GM12873 (cell line): ENCODE measurements at regions not wholly inside any gene's neighbourhood (a gene's known extent, or its start where the extent isn't known, plus 50 kb on each side); places are given as distances from the start of the nearest gene placed in this dataset.

Experiments
- CTCF ChIP-seq: IDR thresholded peaks from 2 replicates; pipeline ENCODE4 v1.5.1; 2012; ENCODE audit warnings: low read depth, mild to moderate bottlenecking, moderate library complexity, low read length, control low read depth; ENCODE audit not compliant: insufficient read depth; ENCODE audit errors: missing control alignments

- TF ChIP-seq CTCF = no peak
Measured at GRCh38 chr16:85503679-85504231, 109.4 kb upstream of the GSE1 start.

- TF ChIP-seq CTCF = no peak
Measured at GRCh38 chr16:85504242-85504641, 108.9 kb upstream of the GSE1 start.

DNA sequence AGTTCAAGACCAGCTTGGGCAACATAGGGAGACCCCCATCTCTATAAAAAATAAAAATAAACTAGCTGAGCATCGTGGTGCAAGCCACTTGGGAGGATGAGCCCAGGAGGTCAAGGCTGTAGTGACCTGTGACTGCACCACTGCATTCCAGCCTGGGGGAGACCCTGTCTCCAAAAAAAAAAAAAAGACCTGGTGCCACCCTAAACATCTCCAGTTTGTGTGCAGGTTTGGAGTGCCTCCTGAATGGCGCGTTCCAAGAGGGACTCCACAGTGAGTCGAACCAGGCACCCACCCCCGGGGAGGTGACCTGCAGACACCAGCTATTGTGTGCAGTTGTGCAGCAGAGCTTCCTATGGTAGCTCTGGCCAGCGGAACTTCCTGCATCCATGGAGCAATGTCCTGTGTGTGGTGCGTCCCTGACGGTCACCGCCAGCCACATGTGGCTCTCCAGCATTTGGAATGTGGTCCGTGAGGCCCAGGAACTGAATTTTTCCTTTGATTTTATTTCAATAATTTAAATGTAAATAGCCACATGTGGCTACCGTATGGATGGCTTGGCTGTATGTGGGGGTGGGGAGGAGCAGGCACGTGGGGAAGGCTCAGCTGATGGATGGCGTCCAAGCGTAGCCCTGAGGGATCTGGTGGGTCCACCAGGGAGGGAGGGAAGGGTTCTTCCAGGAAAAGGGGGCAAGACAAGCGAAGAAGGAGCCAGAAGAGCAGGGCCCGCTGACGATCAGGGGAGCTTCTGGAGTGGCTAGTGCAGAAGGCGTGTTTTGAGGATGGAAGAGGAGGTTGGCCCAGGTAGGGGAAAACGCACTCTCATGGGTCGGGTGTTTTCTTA lies 107.1 kb upstream of the GSE1 start:
- TF ChIP-seq CTCF = no peak

DNA sequence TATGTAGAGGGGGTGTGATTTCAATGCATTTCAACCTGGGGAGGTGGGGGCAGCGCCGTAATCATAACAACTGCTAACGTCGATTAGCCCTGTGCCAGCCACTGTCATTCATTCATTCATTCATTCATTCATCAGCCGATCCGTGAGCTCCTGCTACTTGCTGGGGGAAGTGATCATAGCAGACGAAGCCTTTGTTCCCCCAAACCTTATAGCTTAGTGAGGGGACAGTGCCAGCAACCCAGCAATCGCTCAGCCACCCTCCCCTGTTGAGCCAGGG lies 106.5 kb upstream of the GSE1 start:
- no peak for TF ChIP-seq CTCF

DNA sequence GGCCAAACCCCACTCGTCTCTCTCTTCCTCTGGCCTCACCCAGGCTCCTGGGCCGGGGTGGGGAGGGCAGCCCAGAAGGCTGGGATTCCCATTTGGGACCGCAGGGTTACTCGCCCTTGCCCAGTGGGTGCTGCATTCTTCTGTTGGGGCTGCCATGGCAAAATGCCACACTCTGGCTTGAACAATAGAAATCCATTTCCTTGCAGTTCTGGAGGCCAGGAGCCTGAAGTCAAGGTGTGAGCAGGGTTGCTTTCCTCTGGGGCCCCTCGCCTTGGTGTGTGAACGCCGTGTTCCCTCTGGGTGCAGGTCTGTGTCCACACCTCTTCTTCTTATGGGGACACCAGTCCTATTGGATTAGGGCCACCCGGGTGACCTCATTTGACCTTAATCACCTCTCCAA lies 105.8 kb upstream of the GSE1 start:
- TF ChIP-seq CTCF = no peak

GRCh38 chr16:85508388-85508787 lies 104.7 kb upstream of the GSE1 start:
- no peak for TF ChIP-seq CTCF

DNA sequence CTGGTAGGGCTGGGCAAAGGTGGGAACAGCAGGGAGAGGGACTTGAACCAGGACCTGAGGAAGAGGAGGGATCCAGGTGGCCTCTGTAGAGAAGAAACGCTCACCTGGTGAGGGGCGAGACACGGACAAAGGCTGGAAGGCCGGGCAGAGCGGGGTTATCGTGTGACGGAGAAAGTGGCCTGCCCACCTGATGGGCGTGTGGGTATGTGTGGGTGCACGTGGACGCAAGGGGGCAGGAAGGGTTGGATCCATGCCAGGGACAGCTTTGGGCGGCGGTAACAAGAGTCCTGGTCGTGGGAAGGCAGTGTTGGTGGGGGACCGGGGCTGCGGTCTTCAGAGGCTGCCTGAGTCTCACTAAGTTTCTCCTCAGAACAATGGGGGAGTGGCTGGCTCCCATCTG lies 104.1 kb upstream of the GSE1 start:
- no peak for TF ChIP-seq CTCF
